Hepatocyte (in vitro differentiated cells): ENCODE measurements at regions not wholly inside any gene's neighbourhood (a gene's known extent, or its start where the extent isn't known, plus 50 kb on each side); places are given as distances from the start of the nearest gene placed in this dataset.

Experiments
- DNase-seq: peaks from one replicate; pipeline ENCODE4 v3.0.0-alpha.2; 2016; ENCODE audit warnings: low spot score
- H2AFZ ChIP-seq: fragments of 200-600 bp; sonication (generic); 2 replicates; pipeline ENCODE4 v1.6.0; 2016; ENCODE audit warnings: antibody characterized with exemption, mild to moderate bottlenecking
- H3K27ac ChIP-seq: fragments of 200-600 bp; sonication (generic); 2 replicates; pipeline ENCODE4 v1.5.1; 2016; ENCODE audit warnings: mild to moderate bottlenecking
- H3K27me3 ChIP-seq: fragments of 200-600 bp; sonication (generic); 2 replicates; pipeline ENCODE4 v1.6.1; 2016
- H3K36me3 ChIP-seq: fragments of 200-600 bp; sonication (generic); replicated peaks from 2 replicates; pipeline ENCODE4 v1.5.1; 2016; ENCODE audit warnings: low read depth; ENCODE audit not compliant: insufficient read depth
- H3K4me1 ChIP-seq: fragments of 200-600 bp; sonication (generic); 2 replicates; pipeline ENCODE4 v1.5.1; 2016; ENCODE audit warnings: mild to moderate bottlenecking, moderate library complexity; ENCODE audit not compliant: insufficient read depth
- H3K4me2 ChIP-seq: fragments of 200-600 bp; sonication (generic); 2 replicates; pipeline ENCODE4 v1.6.0; 2016
- H3K4me3 ChIP-seq: fragments of 200-600 bp; sonication (generic); 2 replicates; pipeline ENCODE4 v1.5.1; 2016; ENCODE audit warnings: mild to moderate bottlenecking
- H3K79me2 ChIP-seq: fragments of 200-600 bp; sonication (generic); 2 replicates; pipeline ENCODE4 v1.6.0; 2017; ENCODE audit warnings: mild to moderate bottlenecking
- H3K9me2 ChIP-seq: fragments of 200-600 bp; sonication (generic); replicated peaks from 2 replicates; pipeline ENCODE4 v1.6.0; 2017; ENCODE audit warnings: mild to moderate bottlenecking; ENCODE audit not compliant: insufficient read depth
- H3K9me3 ChIP-seq: fragments of 200-600 bp; sonication (generic); 2 replicates; pipeline ENCODE4 v1.5.1; 2016; ENCODE audit warnings: low read depth, mild to moderate bottlenecking
- H4K20me1 ChIP-seq: fragments of 200-600 bp; sonication (generic); 2 replicates; pipeline ENCODE4 v1.6.0; 2016; ENCODE audit warnings: mild to moderate bottlenecking; ENCODE audit not compliant: insufficient read depth, poor library complexity, severe bottlenecking
- EZH2 ChIP-seq: fragments of 200-600 bp; sonication (generic); IDR thresholded peaks from 2 replicates; pipeline ENCODE4 v1.6.1; 2016; ENCODE audit warnings: antibody characterized with exemption, mild to moderate bottlenecking, borderline replicate concordance
- EZH2phosphoT487 ChIP-seq: fragments of 200-600 bp; sonication (generic); IDR thresholded peaks from one replicate; pipeline ENCODE4 v1.6.1; 2018; ENCODE audit warnings: antibody characterized with exemption, mild to moderate bottlenecking, low read depth, moderate library complexity; ENCODE audit not compliant: unreplicated experiment, severe bottlenecking
- WGBS: methylation state at CpG from one replicate; pipeline ENCODE4 v1.1.6; 2016; ENCODE audit warnings: low lambda C conversion rate; ENCODE audit errors: missing lambda C conversion rate; 5-methylcytosine and 5-hydroxymethylcytosine counted together
- TF ChIP-seq, protein P1 (sequence below): fragments of 200-600 bp; sonication (generic); IDR thresholded peaks from 2 replicates; pipeline ENCODE4 v1.5.1; 2016; ENCODE audit warnings: antibody characterized with exemption, mild to moderate bottlenecking; ENCODE audit not compliant: poor library complexity

DNA sequence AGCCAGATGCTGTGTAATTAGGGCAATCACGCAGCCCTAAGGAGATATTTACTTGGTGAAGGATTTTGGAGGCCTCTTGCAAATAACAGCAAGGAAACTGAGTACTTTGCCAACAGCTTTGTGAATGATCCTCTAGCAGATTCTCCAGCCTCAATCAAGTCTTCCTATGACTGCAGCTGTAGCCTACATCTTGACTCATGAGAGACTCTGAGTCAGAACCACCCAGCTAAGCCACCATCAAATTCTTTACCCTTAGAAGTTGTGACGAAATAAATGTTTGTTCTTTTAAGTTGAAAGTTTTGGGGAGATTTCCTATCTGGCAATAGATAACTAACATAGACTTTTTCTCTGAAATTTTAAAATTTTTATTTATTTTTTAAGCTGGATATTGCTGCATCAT lies 237.6 kb upstream of the CCNH start:
- Histone ChIP-seq H4K20me1 (no peaks in the 10 kb centered on the region), H3K27ac (no peak overlapping the region), H3K9me3 (no peaks in the 10 kb centered on the region), H3K4me3 (no peak overlapping the region), H3K4me1 (no peaks in the 10 kb centered on the region), H2AFZ (no peak overlapping the region), H3K9me2 (no peaks in the 10 kb centered on the region), H3K27me3 (no peaks in the 10 kb centered on the region), H3K79me2 (no peaks in the 10 kb centered on the region), H3K4me2 (no peak overlapping the region), H3K36me3 (no peaks in the 10 kb centered on the region)
- WGBS: 57% methylated on average over 2 of the region's 2 CpGs
- DNase-seq: no peak
- TF ChIP-seq EZH2: no peak
- TF ChIP-seq EZH2phosphoT487: no peak
- TF ChIP-seq, protein P1, sequence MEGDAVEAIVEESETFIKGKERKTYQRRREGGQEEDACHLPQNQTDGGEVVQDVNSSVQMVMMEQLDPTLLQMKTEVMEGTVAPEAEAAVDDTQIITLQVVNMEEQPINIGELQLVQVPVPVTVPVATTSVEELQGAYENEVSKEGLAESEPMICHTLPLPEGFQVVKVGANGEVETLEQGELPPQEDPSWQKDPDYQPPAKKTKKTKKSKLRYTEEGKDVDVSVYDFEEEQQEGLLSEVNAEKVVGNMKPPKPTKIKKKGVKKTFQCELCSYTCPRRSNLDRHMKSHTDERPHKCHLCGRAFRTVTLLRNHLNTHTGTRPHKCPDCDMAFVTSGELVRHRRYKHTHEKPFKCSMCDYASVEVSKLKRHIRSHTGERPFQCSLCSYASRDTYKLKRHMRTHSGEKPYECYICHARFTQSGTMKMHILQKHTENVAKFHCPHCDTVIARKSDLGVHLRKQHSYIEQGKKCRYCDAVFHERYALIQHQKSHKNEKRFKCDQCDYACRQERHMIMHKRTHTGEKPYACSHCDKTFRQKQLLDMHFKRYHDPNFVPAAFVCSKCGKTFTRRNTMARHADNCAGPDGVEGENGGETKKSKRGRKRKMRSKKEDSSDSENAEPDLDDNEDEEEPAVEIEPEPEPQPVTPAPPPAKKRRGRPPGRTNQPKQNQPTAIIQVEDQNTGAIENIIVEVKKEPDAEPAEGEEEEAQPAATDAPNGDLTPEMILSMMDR: no peak

DNA sequence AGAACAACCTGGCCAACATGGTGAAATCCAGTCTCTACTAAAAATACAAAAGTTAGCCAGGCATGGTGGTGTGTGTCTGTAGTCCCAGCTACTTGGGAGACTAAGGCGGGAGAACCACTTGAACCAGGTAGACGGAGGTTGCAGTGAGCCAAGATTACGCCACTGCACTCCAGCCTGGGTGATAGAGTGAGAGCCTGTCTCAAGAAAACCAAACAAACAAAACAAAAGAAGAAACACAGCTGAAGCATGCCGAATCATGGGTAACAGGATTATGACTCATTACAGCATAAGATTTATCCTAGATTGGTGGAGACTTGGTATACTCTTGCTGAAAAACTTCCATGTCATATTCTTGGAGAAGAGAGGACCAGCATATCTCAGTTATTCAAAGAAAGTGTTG lies 236.7 kb upstream of the CCNH start:
- Histone ChIP-seq H4K20me1 (no peaks in the 10 kb centered on the region), H3K27ac (no peak overlapping the region), H3K9me2 (no peaks in the 10 kb centered on the region), H3K4me3 (no peak overlapping the region), H3K27me3 (no peaks in the 10 kb centered on the region), H3K79me2 (no peaks in the 10 kb centered on the region), H3K9me3 (no peaks in the 10 kb centered on the region), H3K36me3 (no peaks in the 10 kb centered on the region), H3K4me2 (no peak overlapping the region), H3K4me1 (no peaks in the 10 kb centered on the region), H2AFZ (no peak overlapping the region)
- no peak for DNase-seq
- 87% methylated on average over 4 of the region's 4 CpGs for whole genome bisulfite sequencing
- TF ChIP-seq EZH2phosphoT487: no peak
- no peak for TF ChIP-seq EZH2
- TF ChIP-seq, protein P1: no peak

DNA sequence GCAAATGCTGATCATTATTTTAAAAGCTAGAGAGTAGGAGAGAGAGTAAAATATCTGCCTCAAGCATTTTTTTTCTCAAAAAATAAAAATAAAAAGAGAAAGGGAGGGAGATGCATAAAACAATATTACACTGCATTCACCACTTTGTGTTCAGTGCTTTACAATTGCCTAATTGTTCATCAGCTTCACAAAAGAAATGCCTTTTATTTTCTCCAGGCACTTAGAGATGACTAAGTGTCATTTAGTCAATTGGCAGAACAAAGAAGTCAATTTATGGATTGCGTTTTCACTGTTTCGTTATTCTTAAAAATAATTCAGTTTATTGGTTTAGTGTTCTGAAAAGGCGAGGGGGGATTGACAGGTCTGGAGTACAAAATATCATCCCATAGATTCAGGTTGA lies 232.5 kb upstream of the CCNH start:
- Histone ChIP-seq H3K4me1 (no peaks in the 10 kb centered on the region), H3K27me3 (no peaks in the 10 kb centered on the region), H3K27ac (no peak overlapping the region), H3K79me2 (no peaks in the 10 kb centered on the region), H3K4me2 (no peak overlapping the region), H3K9me2 (no peaks in the 10 kb centered on the region), H3K4me3 (no peak overlapping the region), H3K36me3 (no peaks in the 10 kb centered on the region), H4K20me1 (no peaks in the 10 kb centered on the region), H3K9me3 (no peaks in the 10 kb centered on the region), H2AFZ (no peak overlapping the region)
- WGBS: 75% methylated on average over 3 of the region's 3 CpGs
- TF ChIP-seq EZH2 (no peak), EZH2phosphoT487 (no peak)
- TF ChIP-seq, protein P1: no peak
- no peak for DNase-seq

DNA sequence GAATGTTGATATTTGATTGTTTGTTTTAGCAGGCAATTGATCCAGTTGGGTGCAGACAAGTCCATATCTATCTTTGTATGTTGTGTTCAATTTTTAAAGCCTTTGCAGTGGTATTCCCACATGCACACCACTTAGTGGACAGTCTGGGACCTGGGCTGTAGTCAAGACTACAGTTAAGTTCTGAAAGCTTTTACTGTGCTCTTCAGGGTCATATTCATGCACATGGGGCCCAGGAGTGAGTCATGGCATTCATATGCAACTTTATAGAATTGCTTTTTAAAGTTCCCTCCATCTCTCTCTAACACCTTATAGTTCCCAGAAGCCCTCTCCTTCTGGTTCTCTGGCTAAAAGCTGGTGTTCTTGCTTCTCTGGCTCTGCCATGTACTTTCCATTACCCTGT lies 228.2 kb upstream of the CCNH start:
- no peaks in the 10 kb centered on the region for H4K20me1 ChIP-seq
- TF ChIP-seq EZH2: no peak
- H3K36me3 ChIP-seq: no peaks in the 10 kb centered on the region
- H3K4me2 ChIP-seq: no peak overlapping the region
- H3K4me3 ChIP-seq: no peak overlapping the region
- no peak for DNase-seq
- no peaks in the 10 kb centered on the region for H3K27me3 ChIP-seq
- H3K27ac ChIP-seq: no peak overlapping the region
- H3K9me3 ChIP-seq: no peaks in the 10 kb centered on the region
- H3K9me2 ChIP-seq: no peaks in the 10 kb centered on the region
- no peak overlapping the region for H2AFZ ChIP-seq
- H3K79me2 ChIP-seq: no peaks in the 10 kb centered on the region
- H3K4me1 ChIP-seq: no peaks in the 10 kb centered on the region
